ENCODE measurements at regions not wholly inside any gene's neighbourhood (a gene's known extent, or its start where the extent isn't known, plus 50 kb on each side); places are given as distances from the start of the nearest gene placed in this dataset.

GRCh38 chr5:10173716-10174115, 76.0 kb downstream of the ATPSCKMT start:
- DNase-seq (ENCODE audit: low read depth, low spot score), result no peak

GRCh38 chr5:10172247-10172646, 77.4 kb downstream of the ATPSCKMT start:
- no peak for DNase-seq (ENCODE audit: low read depth, low spot score)

- DNase-seq (ENCODE audit: low read depth, low spot score), result no peak
Observed at GRCh38 chr5:10169359-10169758, 80.3 kb downstream of the ATPSCKMT start.

- DNase-seq (ENCODE audit: low read depth, low spot score), result no peak
Observed at GRCh38 chr5:10168254-10168653, 81.4 kb downstream of the ATPSCKMT start.

GRCh38 chr5:10167806-10168205, 81.9 kb downstream of the ATPSCKMT start:
- no peak for DNase-seq (ENCODE audit: low read depth, low spot score)

GRCh38 chr5:10166392-10166791, 83.3 kb downstream of the ATPSCKMT start:
- DNase-seq (ENCODE audit: low read depth, low spot score), result no peak

- no peak for DNase-seq (ENCODE audit: low read depth, low spot score)
Observed at GRCh38 chr5:10162468-10162867, 87.2 kb downstream of the ATPSCKMT start.

- DNase-seq (ENCODE audit: low read depth, low spot score), result no peak
Observed at GRCh38 chr5:10161778-10162177, 87.9 kb downstream of the ATPSCKMT start.

- DNase-seq (ENCODE audit: low read depth, low spot score), result no peak
Observed at GRCh38 chr5:10160241-10160640, 89.4 kb downstream of the ATPSCKMT start.

- DNase-seq (ENCODE audit: low read depth, low spot score), result no peak
Observed at GRCh38 chr5:10158886-10159285, 90.8 kb downstream of the ATPSCKMT start.

GRCh38 chr5:10157085-10157669, 92.5 kb downstream of the ATPSCKMT start:
- peak; percentile 57 for DNase-seq (ENCODE audit: low read depth, low spot score)

GRCh38 chr5:10155897-10156667, 93.6 kb downstream of the ATPSCKMT start:
- DNase-seq (ENCODE audit: low read depth, low spot score), result no peak

GRCh38 chr5:10153808-10154537, 95.7 kb downstream of the ATPSCKMT start:
- no peak for DNase-seq (ENCODE audit: low read depth, low spot score)

- no peak for DNase-seq (ENCODE audit: low read depth, low spot score)
Observed at GRCh38 chr5:10153394-10153793, 96.3 kb downstream of the ATPSCKMT start.

- DNase-seq (ENCODE audit: low read depth, low spot score), result no peak
Observed at GRCh38 chr5:10151656-10152055, 98.0 kb downstream of the ATPSCKMT start.

GRCh38 chr5:10149911-10150310, 99.8 kb downstream of the ATPSCKMT start:
- no peak for DNase-seq (ENCODE audit: low read depth, low spot score)

GRCh38 chr5:10145923-10146401, 103.7 kb downstream of the ATPSCKMT start:
- no peak for DNase-seq (ENCODE audit: low read depth, low spot score)

GRCh38 chr5:10144040-10144439, 105.6 kb downstream of the ATPSCKMT start:
- no peak for DNase-seq (ENCODE audit: low read depth, low spot score)

GRCh38 chr5:10140195-10140973, 109.3 kb downstream of the ATPSCKMT start:
- no peak for DNase-seq (ENCODE audit: low read depth, low spot score)

- no peak for DNase-seq (ENCODE audit: low read depth, low spot score)
Observed at GRCh38 chr5:10138395-10139057, 111.2 kb downstream of the ATPSCKMT start.

- no peak for DNase-seq (ENCODE audit: low read depth, low spot score)
Observed at GRCh38 chr5:10133830-10134229, 115.9 kb downstream of the ATPSCKMT start.

All from iPS DF 19.7 (cell line).